Stimulated activated CD8-positive, alpha-beta memory T cell treated with anti-CD3 and anti-CD28 coated beads, Interleukin-15, amount 100 ng/mL, for 24 hours (primary cell): ENCODE measurements at regions not wholly inside any gene's neighbourhood (a gene's known extent, or its start where the extent isn't known, plus 50 kb on each side); places are given as distances from the start of the nearest gene placed in this dataset.
"Not testable (repeated sequence)": the region's sequence is repeated elsewhere in the genome, so short reads cannot be mapped to it uniquely, and the experiment has no call there.

Experiments
- DNase-seq: peaks from one replicate; pipeline ENCODE4 v3.0.0-alpha.2; 2020; ENCODE audit warnings: low read depth

- no peak for DNase-seq
Observed at GRCh38 chr15:93823971-93824913, 407.1 kb upstream of the MCTP2 start.

GRCh38 chr15:93820566-93820965 lies 410.8 kb upstream of the MCTP2 start:
- no peak for DNase-seq

GRCh38 chr15:93819826-93820225 lies 411.5 kb upstream of the MCTP2 start:
- no peak for DNase-seq

GRCh38 chr15:93816815-93817214 lies 414.5 kb upstream of the MCTP2 start:
- DNase-seq: no peak

GRCh38 chr15:93811305-93811704 lies 420.1 kb upstream of the MCTP2 start:
- DNase-seq: no peak

- DNase-seq: no peak
Observed at GRCh38 chr15:93809516-93809915, 421.8 kb upstream of the MCTP2 start.

- no peak for DNase-seq
Observed at GRCh38 chr15:93803421-93804152, 427.8 kb upstream of the MCTP2 start.

GRCh38 chr15:93801206-93801605 lies 430.2 kb upstream of the MCTP2 start:
- no peak for DNase-seq

- DNase-seq: no peak
Observed at GRCh38 chr15:93800805-93801204, 430.6 kb upstream of the MCTP2 start.

- no peak for DNase-seq
Observed at GRCh38 chr15:93789441-93789840, 441.9 kb upstream of the MCTP2 start.

- no peak for DNase-seq
Observed at GRCh38 chr15:93780073-93780472, 451.3 kb upstream of the MCTP2 start.

GRCh38 chr15:93779341-93779740 lies 452.0 kb upstream of the MCTP2 start:
- DNase-seq: no peak

- DNase-seq: no peak
Observed at GRCh38 chr15:93771196-93772030, 459.9 kb upstream of the MCTP2 start.

- DNase-seq: no peak
Observed at GRCh38 chr15:93770788-93771187, 460.6 kb upstream of the MCTP2 start.

GRCh38 chr15:93762036-93762435 lies 469.3 kb upstream of the MCTP2 start:
- DNase-seq: no peak

- no peak for DNase-seq
Observed at GRCh38 chr15:93759629-93760028, 471.7 kb upstream of the MCTP2 start.

GRCh38 chr15:93758824-93759223 lies 472.5 kb upstream of the MCTP2 start:
- DNase-seq: no peak

GRCh38 chr15:93748710-93749109 lies 482.7 kb upstream of the MCTP2 start:
- DNase-seq: no peak

- not testable (repeated sequence) for DNase-seq
Observed at GRCh38 chr15:93734976-93735375, 496.4 kb upstream of the MCTP2 start.

GRCh38 chr15:93730724-93731123 lies 500.6 kb upstream of the MCTP2 start:
- DNase-seq: no peak

GRCh38 chr15:93722165-93722564 lies 509.2 kb upstream of the MCTP2 start:
- no peak for DNase-seq

- no peak for DNase-seq
Observed at GRCh38 chr15:93720607-93721006, 510.8 kb upstream of the MCTP2 start.
